ENCODE measurements at regions not wholly inside any gene's neighbourhood (a gene's known extent, or its start where the extent isn't known, plus 50 kb on each side); places are given as distances from the start of the nearest gene placed in this dataset.

DNA sequence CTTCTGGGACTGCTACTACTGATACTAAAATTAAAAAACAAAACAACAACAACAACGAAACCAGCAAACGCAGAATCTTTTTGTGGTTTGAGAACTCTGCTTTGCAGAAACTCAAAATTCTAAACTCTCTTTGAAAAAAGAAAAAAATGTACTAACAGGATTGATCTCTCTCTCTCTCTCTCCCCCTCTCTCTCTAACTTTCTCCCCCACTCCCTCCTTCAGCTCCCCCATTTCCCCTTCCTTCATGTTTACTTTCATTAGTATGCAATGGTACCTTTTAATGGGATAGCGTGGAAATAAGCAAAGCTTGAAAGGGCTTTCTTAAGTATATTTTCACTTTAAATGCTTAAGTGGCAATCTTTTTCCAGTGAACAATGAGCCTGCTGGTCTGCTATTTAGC lies 562.6 kb upstream of the ADGRL2 start:
- no peak overlapping the region for H3K27ac ChIP-seq (ENCODE audit: low read depth, low read length)
- H3K4me3 ChIP-seq (ENCODE audit: low read depth in 1 of 2, low read length in 2 of 2), result no peak overlapping the region
- H3K9me3 ChIP-seq (ENCODE audit: low read length), result no peaks in the 10 kb centered on the region
- H3K9ac ChIP-seq (ENCODE audit: low read length), result no peak overlapping the region
- no peaks in the 10 kb centered on the region for H3K27me3 ChIP-seq (ENCODE audit: control insufficient read depth in 1 of 2, insufficient read depth in 2 of 2, low read length in 2 of 2)
- no peaks in the 10 kb centered on the region for H3K36me3 ChIP-seq (ENCODE audit: insufficient read depth, low read length)
- no peaks in the 10 kb centered on the region for H3K4me1 ChIP-seq (ENCODE audit: insufficient read depth, low read length)

DNA sequence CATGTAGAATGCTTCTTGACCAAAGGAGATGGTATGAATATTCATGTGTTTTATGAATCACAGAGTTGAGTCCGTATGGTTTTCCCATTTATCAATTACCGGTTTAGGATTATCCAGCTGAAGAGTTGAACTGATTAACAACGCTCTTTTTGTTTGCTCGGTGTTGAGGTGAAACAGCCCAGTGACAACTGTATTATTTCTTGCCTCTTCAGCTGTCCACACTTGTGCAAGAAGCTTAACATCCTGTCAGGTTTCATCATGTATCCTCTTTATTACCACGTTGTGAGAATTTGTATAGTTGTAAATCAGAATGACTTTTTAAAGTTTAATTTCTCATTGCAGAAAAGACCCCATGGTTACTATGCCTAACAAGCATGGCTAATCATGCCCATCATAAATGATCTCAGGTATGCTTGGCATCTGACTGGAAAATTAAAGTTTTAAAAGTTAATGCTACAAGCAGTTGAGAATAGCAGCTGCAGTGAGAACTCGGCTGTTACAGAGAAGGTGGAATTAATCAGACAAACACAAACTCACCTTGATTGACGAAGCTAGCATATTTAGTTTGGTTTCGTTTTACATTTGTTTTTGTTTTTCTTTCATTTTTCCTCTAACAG lies 563.2 kb upstream of the ADGRL2 start:
- no peaks in the 10 kb centered on the region for H3K27me3 ChIP-seq (ENCODE audit: control insufficient read depth in 1 of 2, insufficient read depth in 2 of 2, low read length in 2 of 2)
- no peak overlapping the region for H3K27ac ChIP-seq (ENCODE audit: low read depth, low read length)
- H3K4me3 ChIP-seq (ENCODE audit: low read depth in 1 of 2, low read length in 2 of 2), result no peak overlapping the region
- no peaks in the 10 kb centered on the region for H3K36me3 ChIP-seq (ENCODE audit: insufficient read depth, low read length)
- no peaks in the 10 kb centered on the region for H3K9me3 ChIP-seq (ENCODE audit: low read length)
- H3K4me1 ChIP-seq (ENCODE audit: insufficient read depth, low read length), result no peaks in the 10 kb centered on the region
- no peak overlapping the region for H3K9ac ChIP-seq (ENCODE audit: low read length)

DNA sequence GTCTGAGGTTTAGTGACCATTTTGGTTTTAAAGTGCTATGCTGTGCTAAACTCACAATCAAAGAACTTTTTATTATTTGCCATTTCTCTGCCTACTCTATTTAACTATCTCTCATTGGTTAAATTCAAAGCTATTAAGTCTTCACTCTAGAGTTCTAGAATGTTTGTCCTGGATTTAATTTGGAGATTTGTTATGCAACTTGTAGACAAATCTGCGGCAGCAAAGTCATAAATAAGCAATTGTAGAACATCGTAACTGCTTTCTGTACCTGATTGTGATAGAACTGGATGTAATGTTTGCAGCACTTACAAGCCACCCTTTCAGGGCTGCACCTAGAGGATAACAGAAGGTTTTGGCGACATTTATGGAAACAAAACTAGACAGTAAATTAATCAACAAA lies 566.5 kb upstream of the ADGRL2 start:
- no peak overlapping the region for H3K4me3 ChIP-seq (ENCODE audit: low read depth in 1 of 2, low read length in 2 of 2)
- no peaks in the 10 kb centered on the region for H3K4me1 ChIP-seq (ENCODE audit: insufficient read depth, low read length)
- no peak overlapping the region for H3K9ac ChIP-seq (ENCODE audit: low read length)
- no peaks in the 10 kb centered on the region for H3K36me3 ChIP-seq (ENCODE audit: insufficient read depth, low read length)
- H3K27me3 ChIP-seq (ENCODE audit: control insufficient read depth in 1 of 2, insufficient read depth in 2 of 2, low read length in 2 of 2), result no peaks in the 10 kb centered on the region
- no peak overlapping the region for H3K27ac ChIP-seq (ENCODE audit: low read depth, low read length)
- no peaks in the 10 kb centered on the region for H3K9me3 ChIP-seq (ENCODE audit: low read length)

DNA sequence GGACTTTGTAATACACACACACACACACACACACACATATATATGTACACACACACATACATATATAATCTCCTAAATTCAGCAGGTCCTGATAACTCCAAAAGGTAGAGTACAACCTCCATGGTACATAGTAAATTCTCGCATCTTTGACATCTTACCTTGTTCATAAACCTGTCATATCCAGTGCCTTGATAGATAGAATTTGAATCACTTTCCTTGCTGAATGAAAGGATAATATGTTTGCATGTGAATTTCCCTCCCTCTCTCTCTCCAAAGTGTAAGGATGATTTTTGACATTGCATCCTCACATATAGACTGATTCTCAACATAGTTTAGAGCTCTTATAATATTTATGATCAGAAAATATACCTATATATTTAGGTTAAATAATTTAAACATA lies 567.1 kb upstream of the ADGRL2 start:
- no peak overlapping the region for H3K9ac ChIP-seq (ENCODE audit: low read length)
- H3K27me3 ChIP-seq (ENCODE audit: control insufficient read depth in 1 of 2, insufficient read depth in 2 of 2, low read length in 2 of 2), result no peaks in the 10 kb centered on the region
- no peaks in the 10 kb centered on the region for H3K36me3 ChIP-seq (ENCODE audit: insufficient read depth, low read length)
- H3K4me3 ChIP-seq (ENCODE audit: low read depth in 1 of 2, low read length in 2 of 2), result no peak overlapping the region
- H3K27ac ChIP-seq (ENCODE audit: low read depth, low read length), result no peak overlapping the region
- H3K4me1 ChIP-seq (ENCODE audit: insufficient read depth, low read length), result no peaks in the 10 kb centered on the region
- H3K9me3 ChIP-seq (ENCODE audit: low read length), result no peaks in the 10 kb centered on the region

DNA sequence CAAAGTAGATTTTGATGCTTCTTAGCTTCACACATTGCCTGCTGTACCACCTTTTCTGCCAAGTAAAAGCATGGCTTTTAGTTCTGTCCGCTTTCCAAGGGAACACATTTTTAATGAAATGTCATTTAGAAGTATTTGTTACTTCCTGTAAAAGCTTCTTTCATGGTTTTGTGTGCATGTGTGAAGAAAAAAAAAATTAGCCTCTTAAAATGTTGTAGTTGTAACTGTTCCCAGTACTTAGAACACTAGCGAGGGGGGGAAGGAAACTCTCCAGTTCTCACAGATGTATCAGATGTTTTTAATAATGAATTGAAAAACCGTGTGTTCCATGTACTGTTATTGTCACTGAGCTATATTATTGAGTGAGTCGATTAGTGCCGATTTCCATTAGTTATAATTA lies 568.3 kb upstream of the ADGRL2 start:
- no peaks in the 10 kb centered on the region for H3K9me3 ChIP-seq (ENCODE audit: low read length)
- no peak overlapping the region for H3K9ac ChIP-seq (ENCODE audit: low read length)
- H3K36me3 ChIP-seq (ENCODE audit: insufficient read depth, low read length), result no peaks in the 10 kb centered on the region
- H3K4me1 ChIP-seq (ENCODE audit: insufficient read depth, low read length), result no peaks in the 10 kb centered on the region
- no peak overlapping the region for H3K27ac ChIP-seq (ENCODE audit: low read depth, low read length)
- H3K27me3 ChIP-seq (ENCODE audit: control insufficient read depth in 1 of 2, insufficient read depth in 2 of 2, low read length in 2 of 2), result no peaks in the 10 kb centered on the region
- no peak overlapping the region for H3K4me3 ChIP-seq (ENCODE audit: low read depth in 1 of 2, low read length in 2 of 2)

DNA sequence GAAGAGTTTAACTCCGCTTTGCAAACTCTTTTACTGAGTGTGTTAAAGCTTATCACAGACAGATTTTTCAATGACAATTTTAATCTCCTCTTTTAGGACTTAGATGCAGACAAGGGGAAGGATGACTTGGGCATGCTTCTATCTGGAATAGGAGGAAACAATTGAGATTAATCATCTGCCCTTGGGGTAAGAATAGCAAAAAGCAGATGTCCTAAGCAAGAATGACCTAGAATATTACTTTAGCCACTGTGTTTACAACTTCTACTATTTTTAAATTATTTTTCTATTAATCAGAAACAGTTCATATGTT lies 569.0 kb upstream of the ADGRL2 start:
- H3K9me3 ChIP-seq (ENCODE audit: low read length), result no peaks in the 10 kb centered on the region
- no peak overlapping the region for H3K4me3 ChIP-seq (ENCODE audit: low read depth in 1 of 2, low read length in 2 of 2)
- H3K9ac ChIP-seq (ENCODE audit: low read length), result no peak overlapping the region
- no peaks in the 10 kb centered on the region for H3K27me3 ChIP-seq (ENCODE audit: control insufficient read depth in 1 of 2, insufficient read depth in 2 of 2, low read length in 2 of 2)
- no peaks in the 10 kb centered on the region for H3K36me3 ChIP-seq (ENCODE audit: insufficient read depth, low read length)
- H3K4me1 ChIP-seq (ENCODE audit: insufficient read depth, low read length), result no peaks in the 10 kb centered on the region
- no peak overlapping the region for H3K27ac ChIP-seq (ENCODE audit: low read depth, low read length)

DNA sequence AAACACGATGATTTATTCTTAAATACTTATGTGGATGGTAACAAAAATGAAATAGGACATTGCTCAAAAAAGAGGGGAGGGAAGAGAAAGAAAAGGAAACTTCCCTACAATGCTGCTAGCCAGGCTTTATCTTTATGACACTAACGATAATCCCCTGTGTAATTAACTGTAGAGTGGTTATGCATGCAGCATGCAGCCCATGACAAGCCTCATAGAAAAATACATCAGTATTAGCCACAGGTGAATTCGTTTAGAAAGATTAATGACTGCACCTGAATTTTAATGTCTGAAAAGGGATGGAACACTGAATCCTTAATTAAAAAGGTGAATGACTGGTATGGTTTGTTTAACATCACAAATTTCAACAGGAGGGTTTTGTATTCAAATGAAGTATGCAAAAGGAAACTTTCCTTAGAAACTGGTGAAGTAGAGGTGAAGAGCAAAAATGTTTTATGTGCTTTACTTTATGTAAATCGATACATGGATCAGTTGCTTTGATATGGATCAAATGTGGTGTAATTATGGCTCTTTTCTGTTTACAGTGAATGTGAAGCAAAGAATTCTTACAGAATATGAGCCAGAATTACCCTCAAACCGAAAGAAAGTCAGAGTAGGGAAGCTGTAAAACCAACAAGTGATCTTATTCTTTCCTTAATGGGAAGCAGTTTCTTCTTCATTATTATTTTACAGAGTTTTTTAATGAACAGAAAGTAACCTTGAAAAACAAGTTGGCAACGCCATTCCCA lies 569.6 kb upstream of the ADGRL2 start:
- H3K4me3 ChIP-seq (ENCODE audit: low read depth in 1 of 2, low read length in 2 of 2), result no peak overlapping the region
- H3K27ac ChIP-seq (ENCODE audit: low read depth, low read length), result no peak overlapping the region
- no peaks in the 10 kb centered on the region for H3K4me1 ChIP-seq (ENCODE audit: insufficient read depth, low read length)
- H3K9ac ChIP-seq (ENCODE audit: low read length), result no peak overlapping the region
- no peaks in the 10 kb centered on the region for H3K36me3 ChIP-seq (ENCODE audit: insufficient read depth, low read length)
- H3K27me3 ChIP-seq (ENCODE audit: control insufficient read depth in 1 of 2, insufficient read depth in 2 of 2, low read length in 2 of 2), result no peaks in the 10 kb centered on the region
- no peaks in the 10 kb centered on the region for H3K9me3 ChIP-seq (ENCODE audit: low read length)

DNA sequence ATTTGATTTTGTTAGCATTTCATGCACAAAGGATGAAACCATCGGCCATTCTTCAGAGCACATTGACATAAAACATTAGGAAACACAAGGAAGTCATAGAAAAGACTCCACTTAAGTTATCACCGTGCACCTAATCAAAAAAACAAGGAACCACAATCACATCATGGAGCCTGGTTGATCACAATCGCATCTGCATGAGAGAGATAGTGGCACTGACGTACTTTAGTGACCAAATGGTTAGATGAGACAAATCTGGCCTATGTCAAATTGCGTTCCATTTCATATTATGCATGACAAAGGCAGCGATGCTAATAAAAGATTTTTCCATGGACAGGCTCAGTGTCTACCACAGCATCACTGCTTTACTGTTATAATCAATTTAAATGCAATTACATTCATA lies 571.8 kb upstream of the ADGRL2 start:
- Histone ChIP-seq H3K4me3 (ENCODE audit: low read depth in 1 of 2, low read length in 2 of 2) (no peak overlapping the region), H3K4me1 (ENCODE audit: insufficient read depth, low read length) (no peaks in the 10 kb centered on the region), H3K27ac (ENCODE audit: low read depth, low read length) (no peak overlapping the region), H3K36me3 (ENCODE audit: insufficient read depth, low read length) (no peaks in the 10 kb centered on the region), H3K9me3 (ENCODE audit: low read length) (no peaks in the 10 kb centered on the region), H3K27me3 (ENCODE audit: control insufficient read depth in 1 of 2, insufficient read depth in 2 of 2, low read length in 2 of 2) (no peaks in the 10 kb centered on the region), H3K9ac (ENCODE audit: low read length) (no peak overlapping the region)

DNA sequence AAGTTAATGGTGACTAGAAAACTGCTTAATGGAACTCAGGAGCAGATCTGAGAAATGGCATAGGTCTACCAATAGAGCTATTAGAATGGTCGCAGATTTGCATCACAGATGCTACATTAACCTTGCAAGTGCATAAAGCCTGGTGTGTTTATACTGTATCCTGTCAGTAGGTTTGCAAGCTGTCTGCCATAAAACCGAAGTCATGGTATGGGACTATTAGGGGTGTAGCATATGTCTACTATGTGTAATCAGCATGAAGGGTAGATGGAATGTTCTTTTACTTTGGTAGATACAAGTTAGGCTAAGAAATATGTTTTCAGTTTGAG lies 574.2 kb upstream of the ADGRL2 start:
- Histone ChIP-seq H3K36me3 (ENCODE audit: insufficient read depth, low read length) (no peaks in the 10 kb centered on the region), H3K9me3 (ENCODE audit: low read length) (no peaks in the 10 kb centered on the region), H3K4me1 (ENCODE audit: insufficient read depth, low read length) (no peaks in the 10 kb centered on the region), H3K27me3 (ENCODE audit: control insufficient read depth in 1 of 2, insufficient read depth in 2 of 2, low read length in 2 of 2) (no peaks in the 10 kb centered on the region), H3K27ac (ENCODE audit: low read depth, low read length) (no peak overlapping the region), H3K9ac (ENCODE audit: low read length) (no peak overlapping the region), H3K4me3 (ENCODE audit: low read depth in 1 of 2, low read length in 2 of 2) (no peak overlapping the region)

DNA sequence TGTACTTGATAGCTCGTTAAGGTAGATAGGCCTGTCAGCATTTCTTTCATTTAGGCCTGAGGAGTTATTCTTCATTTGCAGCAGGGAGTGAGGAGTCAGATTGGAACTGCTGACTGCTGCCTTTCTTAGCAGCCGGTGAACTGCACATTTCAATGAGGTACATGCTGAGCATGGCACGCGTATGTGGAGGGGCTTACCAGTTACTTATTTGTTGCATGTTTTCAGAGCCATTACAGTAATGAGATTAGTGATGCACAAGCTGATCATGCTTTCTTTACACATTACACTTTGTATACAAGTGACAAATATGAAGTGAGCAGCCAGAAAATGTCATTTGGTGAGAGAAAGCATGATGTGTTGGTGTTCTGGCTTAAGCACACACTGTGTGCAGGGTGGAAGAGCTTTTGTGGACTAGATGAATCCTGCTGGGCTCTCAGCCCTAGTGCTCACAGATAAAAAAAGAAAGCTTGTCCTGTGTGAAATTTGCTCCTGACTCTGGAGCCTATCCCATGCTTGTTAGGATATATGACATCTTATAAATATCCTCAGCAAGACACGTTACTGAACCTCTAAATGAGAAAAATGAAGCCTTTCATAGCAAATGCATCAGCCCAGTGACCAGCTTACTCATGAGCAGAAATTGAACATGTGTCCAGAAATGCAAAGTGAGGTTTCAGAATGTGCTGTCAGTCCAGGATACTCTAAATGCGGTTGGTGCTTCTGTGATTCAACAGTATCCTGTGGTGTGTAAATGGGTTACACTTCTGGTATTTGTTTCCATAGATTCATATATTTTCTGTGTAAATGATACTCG lies 574.7 kb upstream of the ADGRL2 start:
- Histone ChIP-seq H3K4me3 (ENCODE audit: low read depth in 1 of 2, low read length in 2 of 2) (no peak overlapping the region), H3K9me3 (ENCODE audit: low read length) (no peaks in the 10 kb centered on the region), H3K27ac (ENCODE audit: low read depth, low read length) (no peak overlapping the region), H3K9ac (ENCODE audit: low read length) (no peak overlapping the region), H3K27me3 (ENCODE audit: control insufficient read depth in 1 of 2, insufficient read depth in 2 of 2, low read length in 2 of 2) (no peaks in the 10 kb centered on the region), H3K36me3 (ENCODE audit: insufficient read depth, low read length) (no peaks in the 10 kb centered on the region), H3K4me1 (ENCODE audit: insufficient read depth, low read length) (no peaks in the 10 kb centered on the region)

DNA sequence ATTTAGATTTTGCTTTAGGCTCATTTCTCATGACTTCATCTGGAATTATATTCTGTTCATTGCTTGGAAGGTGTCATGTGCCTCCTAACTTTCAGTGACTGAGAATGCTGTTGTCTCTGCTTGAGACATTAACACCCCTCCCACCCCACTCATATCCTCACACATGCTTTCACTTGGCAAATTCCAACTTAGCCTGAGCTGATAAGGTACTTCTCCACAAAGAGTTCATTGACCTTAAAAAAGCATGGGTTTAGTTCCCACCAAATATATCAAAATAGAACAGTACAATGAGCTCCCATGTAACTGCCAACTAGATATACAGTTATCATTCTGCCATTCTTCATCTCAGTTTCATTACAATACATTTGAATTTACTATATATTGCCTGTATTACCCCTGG lies 576.5 kb upstream of the ADGRL2 start:
- H3K36me3 ChIP-seq (ENCODE audit: insufficient read depth, low read length), result no peaks in the 10 kb centered on the region
- no peak overlapping the region for H3K4me3 ChIP-seq (ENCODE audit: low read depth in 1 of 2, low read length in 2 of 2)
- no peaks in the 10 kb centered on the region for H3K4me1 ChIP-seq (ENCODE audit: insufficient read depth, low read length)
- no peaks in the 10 kb centered on the region for H3K9me3 ChIP-seq (ENCODE audit: low read length)
- H3K27me3 ChIP-seq (ENCODE audit: control insufficient read depth in 1 of 2, insufficient read depth in 2 of 2, low read length in 2 of 2), result no peaks in the 10 kb centered on the region
- no peak overlapping the region for H3K27ac ChIP-seq (ENCODE audit: low read depth, low read length)
- no peak overlapping the region for H3K9ac ChIP-seq (ENCODE audit: low read length)

DNA sequence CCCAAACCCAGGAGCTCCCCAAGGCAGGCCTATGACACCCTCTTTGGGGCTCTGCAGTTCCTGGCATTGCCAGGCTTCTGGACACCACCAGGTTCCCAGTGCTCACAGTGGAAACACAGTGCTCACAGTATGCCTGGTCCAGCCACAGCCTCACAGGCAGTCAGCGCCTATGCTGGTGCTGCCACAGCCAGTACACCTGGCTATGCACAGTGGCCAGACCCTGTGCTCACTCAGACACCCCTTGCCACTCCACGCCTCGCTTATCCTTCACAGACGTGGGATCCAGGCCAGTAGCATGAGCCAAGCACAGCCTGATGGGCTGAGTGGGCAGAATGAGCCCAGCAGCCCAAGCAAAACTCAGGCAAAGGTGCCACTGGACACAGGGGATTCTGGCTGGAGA lies 579.2 kb upstream of the ADGRL2 start:
- Histone ChIP-seq H3K27me3 (ENCODE audit: control insufficient read depth in 1 of 2, insufficient read depth in 2 of 2, low read length in 2 of 2) (no peaks in the 10 kb centered on the region), H3K9ac (ENCODE audit: low read length) (no peak overlapping the region), H3K36me3 (ENCODE audit: insufficient read depth, low read length) (no peaks in the 10 kb centered on the region), H3K4me1 (ENCODE audit: insufficient read depth, low read length) (no peaks in the 10 kb centered on the region), H3K27ac (ENCODE audit: low read depth, low read length) (no peak overlapping the region), H3K4me3 (ENCODE audit: low read depth in 1 of 2, low read length in 2 of 2) (no peak overlapping the region), H3K9me3 (ENCODE audit: low read length) (no peaks in the 10 kb centered on the region)
